ENCODE measurements at regions not wholly inside any gene's neighbourhood (a gene's known extent, or its start where the extent isn't known, plus 50 kb on each side); places are given as distances from the start of the nearest gene placed in this dataset.
"Not testable (repeated sequence)": the region's sequence is repeated elsewhere in the genome, so short reads cannot be mapped to it uniquely, and the experiment has no call there.

DNA sequence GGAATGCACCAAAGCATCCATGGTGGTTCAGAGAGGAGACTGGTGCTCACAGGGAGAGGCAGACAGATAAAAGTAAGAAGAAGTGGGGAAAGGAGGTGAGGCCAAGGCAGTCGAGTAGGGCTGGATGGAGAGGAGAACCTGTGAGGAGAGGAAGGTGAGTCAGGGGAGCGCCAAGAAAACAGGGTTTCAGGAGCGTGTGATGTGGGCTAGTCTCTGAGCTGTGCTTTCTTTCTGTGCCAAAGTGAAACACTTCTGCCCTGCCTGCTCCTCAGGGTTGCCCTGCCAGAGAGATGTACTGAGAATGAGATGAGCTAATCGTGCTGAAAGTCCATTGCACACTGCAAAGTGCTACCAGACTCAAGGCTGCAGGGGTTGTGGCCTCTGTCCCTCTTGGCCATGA, 310.7 kb upstream of the CCL2 start:
- ATAC-seq (ENCODE audit: low read depth) (no peak), DNase-seq (no peak)
- POLR2A ChIA-PET = no interaction called here
- Mint-ChIP-seq H3K27me3 (peaks cover 6% of the 10 kb centered on the region), H3K36me3 (no peaks in the 10 kb centered on the region), H3K4me1 (peaks cover 2% of the 10 kb centered on the region), H3K9me3 (no peaks in the 10 kb centered on the region), H3K4me3 (no peak overlapping the region), H3K27ac (no peak overlapping the region)

DNA sequence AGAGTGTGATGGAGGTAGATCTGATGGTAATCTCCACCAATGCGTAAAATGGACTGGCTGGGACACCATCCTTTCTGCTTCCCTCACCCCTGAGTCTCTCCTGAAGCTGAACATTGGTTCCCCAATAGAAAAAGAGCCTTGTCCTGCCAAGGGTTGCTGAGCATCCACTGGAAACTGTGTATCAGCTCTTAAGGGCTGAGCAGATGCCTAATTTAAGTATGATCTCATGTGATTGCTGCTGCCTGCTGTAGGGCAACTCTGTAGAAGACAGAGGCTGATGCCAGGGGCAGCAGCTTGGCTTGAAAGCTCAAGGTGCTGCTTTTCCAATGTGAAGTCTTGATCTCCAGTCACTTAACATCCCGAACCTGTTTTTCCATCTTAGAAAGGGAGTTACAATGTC, 310.3 kb upstream of the CCL2 start:
- no peaks in the 10 kb centered on the region for H3K9me3 Mint-ChIP-seq
- H3K36me3 Mint-ChIP-seq = no peaks in the 10 kb centered on the region
- H3K27ac Mint-ChIP-seq = no peak overlapping the region
- H3K4me1 Mint-ChIP-seq = peaks cover 2% of the 10 kb centered on the region
- POLR2A ChIA-PET = no interaction called here
- no peak for DNase-seq
- no peak for ATAC-seq (ENCODE audit: low read depth)
- no peak overlapping the region for H3K4me3 Mint-ChIP-seq
- peaks cover 6% of the 10 kb centered on the region for H3K27me3 Mint-ChIP-seq

DNA sequence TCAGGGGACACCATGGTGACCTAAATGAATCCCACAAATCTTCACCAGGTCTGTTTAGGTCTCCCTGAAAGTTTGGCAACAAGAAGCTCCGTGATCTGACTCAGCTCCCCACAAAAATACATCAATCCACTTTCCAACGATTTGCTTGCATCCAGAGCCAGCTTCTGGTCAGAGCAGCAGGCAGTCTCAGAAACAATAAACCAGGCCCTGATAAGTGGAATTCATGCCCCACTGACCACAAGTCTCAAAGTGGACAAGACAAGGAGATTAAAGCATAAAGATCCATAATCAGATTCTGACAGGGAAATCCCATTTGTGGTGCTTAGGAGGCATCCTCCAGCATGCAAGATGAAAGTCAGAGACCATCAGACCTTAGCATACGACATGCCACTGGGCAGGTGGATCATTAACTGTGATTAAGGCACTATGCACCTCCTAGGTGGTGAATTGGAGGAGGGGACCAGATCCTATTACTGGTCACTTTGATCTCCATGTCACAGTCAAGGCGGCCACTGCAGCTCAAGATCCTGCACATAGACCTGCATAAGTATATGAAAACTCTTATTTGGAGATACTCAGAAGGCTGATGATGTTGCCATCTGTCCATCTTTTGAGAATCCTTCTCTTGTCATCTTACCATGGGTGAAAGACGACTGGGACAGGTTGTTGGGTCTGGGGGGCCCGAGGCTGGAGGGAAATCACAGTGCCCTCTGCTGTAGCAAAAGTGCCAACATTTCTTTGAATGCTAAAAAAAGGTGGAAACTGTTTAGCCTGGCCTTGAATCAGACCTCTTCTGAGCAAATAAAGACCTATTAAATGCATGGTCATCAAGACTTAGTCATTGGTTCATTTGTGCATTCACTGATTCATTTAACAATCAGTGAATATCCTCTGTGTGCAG, 309.2 kb upstream of the CCL2 start:
- POLR2A ChIA-PET = no interaction called here
- ATAC-seq (ENCODE audit: low read depth) = no peak
- H3K9me3 Mint-ChIP-seq = no peaks in the 10 kb centered on the region
- peaks cover 2% of the 10 kb centered on the region for H3K4me1 Mint-ChIP-seq
- H3K36me3 Mint-ChIP-seq = no peaks in the 10 kb centered on the region
- no peak for DNase-seq
- no peak overlapping the region for H3K27ac Mint-ChIP-seq
- H3K27me3 Mint-ChIP-seq = peaks cover 6% of the 10 kb centered on the region
- H3K4me3 Mint-ChIP-seq = no peak overlapping the region

DNA sequence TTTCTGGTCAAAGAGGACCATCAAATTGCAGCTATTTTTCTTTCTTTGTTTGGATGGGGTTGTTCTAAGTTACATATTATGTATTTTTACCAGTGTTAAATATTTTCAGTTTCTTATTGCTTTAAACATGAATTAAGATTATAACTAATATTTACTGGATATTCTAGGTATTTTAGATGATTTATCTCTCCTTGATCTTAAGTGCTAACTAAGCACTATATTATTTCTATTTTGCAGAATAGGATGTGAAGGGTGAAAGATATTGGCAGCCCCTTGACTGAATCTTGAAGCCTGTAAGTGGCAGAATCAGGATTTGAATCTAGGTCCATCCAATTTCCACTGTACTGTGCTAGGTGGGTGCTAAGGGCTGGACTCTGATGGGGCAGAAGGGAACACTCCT, 307.3 kb upstream of the CCL2 start:
- Mint-ChIP-seq H3K36me3 (no peaks in the 10 kb centered on the region), H3K27ac (no peak overlapping the region), H3K4me3 (no peak overlapping the region), H3K27me3 (peaks cover 6% of the 10 kb centered on the region), H3K9me3 (no peaks in the 10 kb centered on the region), H3K4me1 (peaks cover 2% of the 10 kb centered on the region)
- POLR2A ChIA-PET = no interaction called here
- no peak for ATAC-seq (ENCODE audit: low read depth)
- no peak for DNase-seq

DNA sequence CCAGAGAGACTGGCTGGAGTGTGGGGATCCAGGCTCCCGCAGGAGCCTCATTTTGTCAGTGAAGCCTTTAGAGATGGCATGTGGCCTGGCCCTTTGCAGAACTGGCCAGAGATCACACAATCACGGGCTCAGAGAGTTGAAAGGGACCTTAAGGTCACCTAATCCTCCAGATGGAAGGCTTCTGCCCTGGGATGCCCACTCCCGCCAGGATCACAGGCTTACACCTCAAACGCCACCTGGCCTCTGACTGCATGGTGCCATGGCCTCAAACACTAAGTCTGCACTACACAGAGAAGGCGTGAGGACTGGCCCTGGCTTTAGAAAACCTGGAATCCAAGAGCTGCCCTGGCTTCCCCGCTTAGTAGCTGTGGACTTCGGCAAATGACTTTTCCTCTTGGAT, 306.8 kb upstream of the CCL2 start:
- H3K4me1 Mint-ChIP-seq = peaks cover 2% of the 10 kb centered on the region
- no peaks in the 10 kb centered on the region for H3K9me3 Mint-ChIP-seq
- POLR2A ChIA-PET = no interaction called here
- H3K36me3 Mint-ChIP-seq = no peaks in the 10 kb centered on the region
- ATAC-seq (ENCODE audit: low read depth) (no peak), DNase-seq (no peak)
- H3K27me3 Mint-ChIP-seq = peaks cover 6% of the 10 kb centered on the region
- H3K27ac Mint-ChIP-seq = no peak overlapping the region
- H3K4me3 Mint-ChIP-seq = no peak overlapping the region

DNA sequence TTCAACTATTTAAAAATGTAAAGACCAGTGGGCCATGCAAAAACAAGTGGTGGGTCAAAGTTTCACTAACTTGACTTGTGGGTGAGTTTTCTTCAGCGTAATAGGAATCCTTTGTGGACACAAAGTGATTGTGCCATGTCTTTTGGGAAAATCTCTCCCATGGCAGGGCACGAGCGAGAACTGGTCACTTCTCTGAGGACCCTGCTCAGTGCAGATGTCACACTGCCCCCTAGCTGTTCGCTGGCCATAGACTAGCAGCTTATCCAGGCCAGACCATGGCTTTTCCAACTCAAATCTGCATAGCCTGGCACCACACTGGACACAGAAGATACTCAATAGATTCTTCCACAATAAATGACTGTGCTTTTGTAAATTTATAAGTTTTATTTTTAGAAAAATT, 306.0 kb upstream of the CCL2 start:
- DNase-seq = no peak
- no peak for ATAC-seq (ENCODE audit: low read depth)
- peaks cover 2% of the 10 kb centered on the region for H3K4me1 Mint-ChIP-seq
- no peaks in the 10 kb centered on the region for H3K9me3 Mint-ChIP-seq
- H3K36me3 Mint-ChIP-seq = no peaks in the 10 kb centered on the region
- POLR2A ChIA-PET = no interaction called here
- H3K27ac Mint-ChIP-seq = no peak overlapping the region
- H3K27me3 Mint-ChIP-seq = peaks cover 6% of the 10 kb centered on the region
- no peak overlapping the region for H3K4me3 Mint-ChIP-seq

GRCh38 chr17:33950061-33950460, 305.0 kb upstream of the CCL2 start:
- POLR2A ChIA-PET = no interaction called here
- Mint-ChIP-seq H3K4me3 (no peak overlapping the region), H3K4me1 (no peaks in the 10 kb centered on the region), H3K9me3 (no peaks in the 10 kb centered on the region), H3K36me3 (no peaks in the 10 kb centered on the region), H3K27me3 (peaks cover 10% of the 10 kb centered on the region), H3K27ac (no peak overlapping the region)
- ATAC-seq (ENCODE audit: low read depth) = no peak
- DNase-seq = no peak

DNA sequence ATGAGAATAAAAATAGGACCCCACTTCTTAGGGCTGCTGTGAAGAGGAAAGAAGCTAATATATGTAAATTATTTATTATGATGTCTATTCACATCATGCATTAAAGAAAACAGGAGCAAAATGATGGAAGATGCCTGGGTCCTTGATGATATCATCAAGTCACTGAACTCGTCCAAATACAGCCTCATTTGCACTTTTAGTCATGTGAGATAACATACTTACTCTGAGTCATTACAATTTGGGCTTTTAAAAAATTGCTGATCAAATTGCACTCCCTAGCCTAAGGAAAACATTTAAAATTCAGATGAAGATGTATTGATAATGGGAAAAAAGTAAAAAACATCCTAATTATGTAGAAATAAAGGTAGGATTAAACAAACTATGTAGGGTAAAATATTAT, 302.7 kb upstream of the CCL2 start:
- Mint-ChIP-seq H3K4me3 (no peak overlapping the region), H3K9me3 (no peaks in the 10 kb centered on the region), H3K4me1 (no peaks in the 10 kb centered on the region), H3K36me3 (no peaks in the 10 kb centered on the region), H3K27me3 (peaks cover 13% of the 10 kb centered on the region), H3K27ac (no peak overlapping the region)
- ATAC-seq (ENCODE audit: low read depth) (no peak), DNase-seq (no peak)
- POLR2A ChIA-PET = no interaction called here

GRCh38 chr17:33954597-33954996, 300.5 kb upstream of the CCL2 start:
- no peaks in the 10 kb centered on the region for H3K36me3 Mint-ChIP-seq

GRCh38 chr17:33955461-33955860, 299.6 kb upstream of the CCL2 start:
- POLR2A ChIA-PET = no interaction called here
- DNase-seq (no peak), ATAC-seq (ENCODE audit: low read depth) (no peak)
- H3K9me3 Mint-ChIP-seq = peaks cover 9% of the 10 kb centered on the region
- no peaks in the 10 kb centered on the region for H3K4me1 Mint-ChIP-seq
- H3K36me3 Mint-ChIP-seq = no peaks in the 10 kb centered on the region
- peaks cover 22% of the 10 kb centered on the region for H3K27me3 Mint-ChIP-seq
- H3K27ac Mint-ChIP-seq = no peak overlapping the region
- H3K4me3 Mint-ChIP-seq = no peak overlapping the region

More at GRCh38 chr17:33954597-33954996, 300.5 kb upstream of the CCL2 start:
- H3K27ac Mint-ChIP-seq = no peak overlapping the region
- H3K4me3 Mint-ChIP-seq = no peak overlapping the region
- no peaks in the 10 kb centered on the region for H3K4me1 Mint-ChIP-seq
- peaks cover 6% of the 10 kb centered on the region for H3K9me3 Mint-ChIP-seq
- no peak for DNase-seq
- no peak for ATAC-seq (ENCODE audit: low read depth)
- H3K27me3 Mint-ChIP-seq = peaks cover 18% of the 10 kb centered on the region
- POLR2A ChIA-PET = no interaction called here

- H3K9me3 Mint-ChIP-seq; H3K36me3 Mint-ChIP-seq; ATAC-seq (ENCODE audit: low read depth); H3K27ac Mint-ChIP-seq; H3K4me3 Mint-ChIP-seq; DNase-seq; POLR2A ChIA-PET: not testable (repeated sequence)
- Mint-ChIP-seq H3K27me3 (peaks cover 19% of the 10 kb centered on the region), H3K4me1 (peaks cover 11% of the 10 kb centered on the region)
Measured at GRCh38 chr17:33959098-33959497, 296.0 kb upstream of the CCL2 start.

DNA sequence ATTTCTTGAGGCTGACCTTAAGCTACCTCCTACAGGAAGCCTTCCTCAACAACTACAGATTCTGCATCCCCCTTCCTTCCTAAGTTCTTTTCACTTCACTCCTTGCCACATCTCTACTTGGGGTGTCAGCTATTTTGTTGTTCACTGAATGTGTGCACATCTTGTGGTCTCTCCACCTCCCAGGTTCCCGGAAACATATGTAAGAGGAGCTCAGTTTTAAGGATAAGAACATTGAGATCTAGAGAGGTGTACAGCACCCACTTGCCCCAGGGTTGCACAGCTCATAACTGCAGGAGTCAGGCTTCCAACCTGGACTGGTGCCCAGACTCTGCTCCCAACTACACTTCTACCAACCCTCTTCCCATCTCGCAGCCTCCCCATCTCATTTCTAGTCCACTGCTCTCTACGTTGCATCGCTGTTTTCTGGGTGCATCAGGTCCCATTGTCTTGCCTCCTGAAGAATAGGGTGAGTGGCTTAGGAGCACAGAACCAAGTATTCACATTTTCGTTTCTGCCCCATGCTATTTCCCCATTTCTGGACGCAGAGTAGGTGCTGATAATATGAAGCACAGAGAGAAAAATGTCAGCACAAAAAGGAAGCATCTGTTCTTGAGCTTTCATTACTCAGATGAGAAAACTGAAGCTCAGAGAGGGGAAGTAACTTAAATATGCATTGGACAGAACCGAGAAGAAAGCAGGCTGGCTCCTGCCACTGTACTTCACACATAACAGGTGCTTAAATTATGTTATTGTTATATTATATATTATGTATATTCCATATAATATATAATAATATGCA, 292.0 kb upstream of the CCL2 start:
- Mint-ChIP-seq H3K27me3 (peaks cover 8% of the 10 kb centered on the region), H3K27ac (peak overlapping the region; percentile 1), H3K4me3 (no peak overlapping the region), H3K4me1 (peaks cover 28% of the 10 kb centered on the region), H3K36me3 (no peaks in the 10 kb centered on the region), H3K9me3 (peaks cover 11% of the 10 kb centered on the region)
- no peak for ATAC-seq (ENCODE audit: low read depth)
- POLR2A ChIA-PET = no interaction called here
- no peak for DNase-seq

DNA sequence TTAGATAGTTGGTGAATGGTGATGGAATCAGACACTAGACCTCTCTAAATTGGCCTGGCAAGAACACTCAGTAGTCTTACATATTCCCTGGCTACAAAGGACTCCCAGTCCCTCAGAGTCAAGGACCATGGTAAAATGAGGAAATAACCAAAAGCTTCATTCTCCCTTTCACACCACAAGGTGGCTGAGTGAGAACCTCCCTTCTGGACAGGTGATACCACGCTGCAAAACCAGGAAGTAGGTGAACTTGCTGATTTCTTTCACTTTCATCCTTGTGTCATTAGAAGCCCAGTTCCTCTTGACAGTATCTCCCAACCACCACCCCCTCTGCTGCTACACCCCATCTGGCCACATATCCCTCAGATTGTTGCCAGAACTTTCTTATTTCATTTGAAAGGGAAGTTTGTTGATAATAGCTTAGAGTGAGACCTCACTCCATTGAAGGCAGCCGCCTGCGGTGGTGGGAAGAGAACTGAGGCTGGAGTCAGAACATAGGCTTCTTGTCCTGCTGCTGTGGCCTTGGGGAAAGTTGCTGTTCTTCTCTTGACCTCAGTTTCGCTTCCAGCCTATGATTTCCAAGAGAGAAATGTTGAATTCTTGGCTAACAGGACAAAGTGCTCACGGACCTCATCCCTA, 290.6 kb upstream of the CCL2 start:
- peak; percentile 76 for ATAC-seq (ENCODE audit: low read depth)
- POLR2A ChIA-PET = no interaction called here
- DNase-seq = peak; percentile 32
- Mint-ChIP-seq H3K9me3 (peaks cover 5% of the 10 kb centered on the region), H3K27me3 (peaks cover 6% of the 10 kb centered on the region), H3K4me3 (peak overlapping the region; percentile 52), H3K27ac (peak overlapping the region; percentile 49), H3K36me3 (no peaks in the 10 kb centered on the region), H3K4me1 (peaks cover 41% of the 10 kb centered on the region)
